HG02642 (cell line): ENCODE measurements at regions not wholly inside any gene's neighbourhood (a gene's known extent, or its start where the extent isn't known, plus 50 kb on each side); places are given as distances from the start of the nearest gene placed in this dataset.

Experiments used
- ATAC-seq: cut with Tn5 transposase; IDR thresholded peaks from one replicate; pipeline ENCODE4 v1.9.1; 2021; ENCODE audit warnings: mild to moderate bottlenecking; ENCODE audit not compliant: unreplicated experiment, poor library complexity

DNA sequence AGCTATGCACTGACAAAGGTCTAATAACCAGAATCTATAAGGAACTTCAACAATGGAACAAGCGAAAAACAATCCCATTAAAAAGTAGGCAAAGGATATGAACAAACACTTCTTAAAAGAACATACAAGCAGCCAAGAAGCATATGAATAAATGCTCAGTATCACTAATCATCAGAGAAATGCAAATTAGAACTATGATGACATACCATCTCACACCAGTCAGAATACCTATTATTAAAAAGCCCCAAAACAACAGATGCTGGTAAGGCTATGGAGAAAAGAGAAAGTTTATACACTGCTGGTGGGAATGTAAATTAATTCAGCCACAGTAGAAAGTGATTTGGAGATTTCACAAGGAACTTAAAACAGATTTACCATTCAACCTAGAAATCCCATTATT lies 211.8 kb downstream of the EDN1 start:
- ATAC-seq: no peak

DNA sequence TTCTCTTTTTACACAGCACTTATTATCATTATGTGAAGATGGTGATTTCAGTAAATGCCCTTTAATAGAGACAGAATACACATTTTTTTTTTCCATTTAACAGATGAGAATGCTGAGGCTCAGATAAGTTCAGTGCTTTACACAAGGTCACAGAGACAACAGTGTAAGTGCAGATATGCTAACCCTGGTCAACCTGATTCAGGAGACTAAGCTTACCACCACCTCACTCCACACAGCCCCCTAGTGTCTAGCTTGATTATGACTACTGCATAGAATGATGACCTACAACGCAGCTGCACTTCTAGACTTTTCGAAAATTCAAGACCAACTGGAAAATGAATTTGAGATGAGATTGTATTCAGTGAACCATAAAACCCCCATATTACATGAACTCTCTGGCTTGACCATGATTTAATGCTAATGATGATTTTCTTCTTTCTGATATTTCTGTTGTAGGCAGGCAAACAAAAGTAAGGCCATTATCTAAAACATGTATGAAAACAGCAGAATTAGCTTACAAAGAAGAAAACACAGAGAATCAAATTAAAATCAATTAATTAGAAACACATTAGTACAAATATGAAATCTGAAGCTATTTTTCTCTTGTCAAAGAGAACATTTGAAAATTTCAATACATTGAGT lies 212.1 kb upstream of the PHACTR1 start:
- ATAC-seq: no peak

GRCh38 chr6:12505486-12505885 lies 211.1 kb upstream of the PHACTR1 start:
- ATAC-seq: no peak

GRCh38 chr6:12506159-12506558 lies 210.4 kb upstream of the PHACTR1 start:
- no peak for ATAC-seq

DNA sequence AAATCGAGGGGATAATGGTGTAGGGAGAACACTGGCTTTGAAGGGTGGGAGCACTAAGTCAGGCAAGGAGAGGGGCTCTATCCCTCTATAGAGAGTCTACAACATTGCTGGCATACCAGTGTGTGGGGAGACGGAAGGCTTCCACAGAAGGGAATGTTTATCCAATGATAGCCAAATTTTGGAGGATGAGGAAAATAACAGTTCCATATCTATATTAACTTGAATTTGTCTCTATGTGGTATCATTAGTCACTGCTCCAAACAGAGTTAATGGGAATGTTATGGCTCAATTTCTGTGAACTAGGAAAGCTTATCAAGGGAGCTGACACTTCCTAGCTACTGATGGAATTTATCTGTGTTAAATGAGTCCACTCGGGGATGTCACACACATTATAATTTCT lies 208.9 kb upstream of the PHACTR1 start:
- ATAC-seq: no peak

- ATAC-seq: no peak
These were observed 208.0 kb upstream of the PHACTR1 start for GRCh38 chr6:12508553-12508952.

DNA sequence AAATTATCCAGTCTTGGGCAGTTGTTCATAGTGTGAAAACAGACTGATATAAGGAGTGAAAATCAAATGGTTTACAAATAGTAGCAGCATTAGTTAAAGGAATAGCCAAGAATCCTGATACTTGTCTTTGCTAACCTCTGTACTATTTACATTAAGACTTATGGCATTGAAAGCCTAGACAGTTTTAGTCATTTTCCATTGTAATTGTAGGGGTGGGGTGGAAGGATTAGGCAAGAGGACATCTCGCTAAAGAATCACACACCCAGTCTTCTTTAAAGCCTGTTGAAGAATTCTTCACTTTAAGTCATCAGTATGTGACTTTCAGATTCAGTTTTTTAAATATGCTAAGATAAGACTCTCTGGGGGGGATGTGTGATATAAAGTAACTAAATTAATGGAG lies 207.5 kb upstream of the PHACTR1 start:
- no peak for ATAC-seq

- peak; percentile 47 for ATAC-seq
These were observed 200.5 kb upstream of the PHACTR1 start for GRCh38 chr6:12516070-12516469.

DNA sequence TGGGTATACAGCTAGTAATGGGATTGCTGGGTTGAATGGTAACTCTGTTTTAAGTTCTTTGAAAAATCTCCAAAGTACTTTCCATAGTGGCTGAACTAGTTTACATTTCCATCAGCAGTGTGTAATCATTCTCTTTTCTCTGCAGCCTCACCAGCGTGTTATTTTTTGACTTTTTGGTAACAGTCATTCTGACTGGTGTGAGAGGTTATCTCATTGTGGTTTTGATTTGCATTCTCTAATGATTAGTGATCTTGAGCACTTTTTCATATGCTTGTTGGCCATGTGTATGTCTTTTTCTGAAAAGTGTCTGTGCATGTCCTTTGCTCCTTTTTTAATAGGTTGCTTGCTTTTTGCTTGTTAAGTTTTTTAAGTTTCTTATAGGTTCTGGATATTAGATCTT lies 194.2 kb upstream of the PHACTR1 start:
- ATAC-seq: no peak

GRCh38 chr6:12523726-12524125 lies 192.8 kb upstream of the PHACTR1 start:
- no peak for ATAC-seq

- ATAC-seq: no peak
These were observed 191.3 kb upstream of the PHACTR1 start for GRCh38 chr6:12525276-12525675.

DNA sequence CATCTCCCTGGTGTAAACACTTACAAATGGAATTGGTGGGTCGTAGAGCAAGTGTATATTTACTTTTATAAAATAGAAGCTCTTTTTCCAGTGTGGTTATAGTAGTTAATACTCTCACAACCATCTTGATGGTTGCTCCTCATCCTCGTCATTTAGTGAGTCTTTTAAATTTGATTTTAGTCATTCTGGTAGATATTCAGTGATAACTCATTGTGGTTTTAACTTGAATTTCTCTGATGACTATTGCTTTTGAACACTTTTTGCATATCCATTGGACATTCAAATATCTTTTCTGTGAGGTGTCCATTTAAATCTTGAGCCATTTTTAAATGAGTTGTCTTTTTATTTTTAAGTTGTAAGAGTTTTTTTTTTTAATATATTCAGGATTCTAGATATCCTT lies 189.2 kb upstream of the PHACTR1 start:
- no peak for ATAC-seq

DNA sequence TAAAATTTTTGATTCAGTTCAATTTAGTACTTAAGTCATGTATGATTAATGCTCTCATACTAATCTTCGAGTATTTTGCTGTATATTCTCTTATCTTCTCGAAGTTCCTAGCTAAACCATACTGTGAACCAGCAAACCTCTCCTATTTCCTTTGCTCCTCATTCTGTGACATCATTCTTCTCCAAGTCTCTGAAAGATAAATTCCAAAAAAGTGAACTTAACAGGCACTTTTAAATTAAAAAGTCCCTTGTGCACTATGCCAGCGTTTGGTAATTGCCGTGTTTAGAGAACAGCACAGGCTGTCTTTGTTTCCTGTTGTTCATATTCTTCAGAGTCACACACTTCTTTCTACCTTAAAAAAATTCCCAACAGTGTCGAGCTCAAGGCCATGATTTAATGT lies 188.4 kb upstream of the PHACTR1 start:
- ATAC-seq: no peak

GRCh38 chr6:12528581-12529363 lies 187.8 kb upstream of the PHACTR1 start:
- no peak for ATAC-seq

- ATAC-seq: no peak
These were observed 187.1 kb upstream of the PHACTR1 start for GRCh38 chr6:12529364-12530019.

DNA sequence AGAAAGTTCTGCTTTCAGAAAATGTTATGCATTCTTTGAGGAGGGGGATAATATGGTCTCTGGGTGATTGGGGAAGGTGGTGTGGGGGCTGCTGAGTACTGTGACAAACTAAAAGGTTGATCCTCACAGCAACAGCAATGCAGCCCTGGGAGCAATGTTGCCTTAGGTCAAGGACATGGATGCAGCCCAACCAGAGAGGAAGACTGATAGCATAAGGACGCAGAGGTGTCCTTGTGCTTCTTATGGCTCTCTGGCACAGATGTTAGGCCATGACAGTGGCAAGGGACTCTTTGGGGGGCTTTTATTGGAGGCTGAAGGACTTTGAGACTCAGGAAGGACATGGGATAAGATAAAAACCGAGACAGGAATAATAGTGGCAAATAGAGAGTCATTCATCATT lies 186.2 kb upstream of the PHACTR1 start:
- no peak for ATAC-seq

- ATAC-seq: no peak
These were observed 183.0 kb upstream of the PHACTR1 start for GRCh38 chr6:12533586-12533985.

GRCh38 chr6:12534069-12534853 lies 182.3 kb upstream of the PHACTR1 start:
- ATAC-seq: no peak

DNA sequence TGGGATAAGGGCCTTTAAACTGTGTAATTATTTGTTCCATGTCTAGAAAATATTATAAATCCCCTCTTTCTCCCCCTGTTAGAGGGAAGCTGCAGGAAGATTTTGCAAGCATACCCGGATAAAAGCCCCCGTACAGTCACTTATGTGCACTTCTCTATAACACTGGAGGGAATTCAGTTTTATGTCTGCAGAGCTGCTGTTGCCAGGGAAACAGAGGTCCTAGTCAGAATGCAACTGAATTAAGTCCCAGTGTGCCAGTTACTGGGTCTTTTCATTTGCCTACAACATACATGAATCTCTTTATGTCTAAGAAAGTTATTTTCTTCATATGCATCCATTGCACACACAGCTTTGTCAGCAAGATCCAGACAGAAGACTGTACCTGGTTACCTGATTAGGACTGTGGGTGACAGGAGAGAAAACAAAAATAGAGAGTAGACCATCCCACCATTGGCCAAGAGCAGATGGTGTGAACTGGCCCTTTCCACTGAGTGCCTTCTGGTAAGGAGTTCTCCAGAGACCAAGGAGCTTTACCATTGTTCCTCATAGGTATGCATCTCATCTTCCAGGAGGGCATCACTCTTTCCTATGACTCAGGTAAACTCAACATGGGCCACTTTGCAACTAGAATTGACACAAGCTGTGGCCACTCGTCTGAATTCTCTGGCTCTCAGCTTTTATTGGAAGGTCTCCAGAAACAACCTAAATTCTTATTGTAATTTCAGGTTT lies 180.8 kb upstream of the PHACTR1 start:
- ATAC-seq: no peak

DNA sequence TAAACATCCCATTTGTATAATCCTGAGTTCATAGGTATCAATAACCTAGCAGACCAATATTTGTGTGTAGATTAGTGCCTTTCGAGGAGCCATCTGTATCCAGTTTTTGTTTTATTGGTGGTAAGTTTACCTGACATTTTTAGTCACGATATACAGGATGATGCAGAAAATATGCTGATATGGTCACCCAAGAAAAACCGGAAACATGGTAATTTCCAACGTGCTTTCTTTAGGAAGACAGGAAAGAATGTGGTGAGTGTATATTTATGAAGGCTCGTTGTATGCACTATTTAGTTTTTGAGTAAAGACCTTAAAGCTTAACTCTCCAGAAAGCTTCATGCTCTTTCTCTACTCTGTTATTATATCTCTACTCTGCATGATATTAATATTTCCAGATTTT lies 180.2 kb upstream of the PHACTR1 start:
- no peak for ATAC-seq
